ENCODE measurements at regions not wholly inside any gene's neighbourhood (a gene's known extent, or its start where the extent isn't known, plus 50 kb on each side); places are given as distances from the start of the nearest gene placed in this dataset.

DNA sequence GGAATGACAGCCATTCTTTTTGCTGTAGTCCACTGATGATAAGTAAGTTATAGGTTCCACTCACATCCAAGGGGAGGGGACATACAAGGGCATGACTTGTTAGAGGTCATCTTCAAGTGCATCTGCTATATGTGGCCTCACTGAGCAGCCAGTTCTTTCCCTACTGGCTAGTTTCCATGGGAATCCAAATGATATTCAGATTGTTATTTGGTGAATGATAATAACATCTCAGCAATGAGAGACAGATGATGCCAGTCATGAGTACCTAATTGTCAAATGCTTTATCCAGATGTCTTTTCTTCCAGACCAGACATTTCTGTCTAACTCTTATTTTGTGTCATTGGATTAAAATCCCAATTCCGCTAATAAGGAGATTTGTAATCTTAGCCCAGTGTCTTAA is 460.4 kb upstream of the BOD1L1 start:
- H3K27ac ChIP-seq, result no peak overlapping the region

DNA sequence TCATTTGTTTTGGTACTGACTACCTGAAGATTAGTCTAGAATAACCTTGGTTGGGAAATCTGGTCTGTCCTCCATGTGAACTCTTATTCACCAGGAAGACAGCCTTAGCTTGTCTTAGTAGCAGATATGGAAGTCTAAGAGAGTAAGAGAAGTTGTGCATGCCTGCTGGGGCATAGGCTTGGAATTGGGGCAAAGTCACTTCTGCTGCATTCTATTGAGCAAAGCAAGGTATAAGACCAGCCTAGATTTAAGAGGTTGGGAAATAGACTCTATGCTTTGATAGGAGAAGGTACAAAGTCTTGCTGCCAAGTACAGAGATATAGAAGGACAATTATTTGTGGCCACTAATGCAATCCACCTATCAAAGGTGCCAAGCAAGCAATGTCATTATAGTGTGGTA is 464.0 kb upstream of the BOD1L1 start:
- no peak overlapping the region for H3K4me3 Mint-ChIP-seq

More for the DNA sequence above, 460.4 kb upstream of the BOD1L1 start:
- TF ChIP-seq CTCF (IDR thresholded peaks at IDR 0.05), result no peak
- TF ChIP-seq EZH2phosphoT487 (IDR thresholded peaks at IDR 0.05), result no peak
- TF ChIP-seq EZH2 (IDR thresholded peaks at IDR 0.05), result no peak
- no peak overlapping the region for H3K9ac ChIP-seq
- H3K27ac Mint-ChIP-seq, result no peak overlapping the region
- no peaks in the 10 kb centered on the region for H3K36me3 Mint-ChIP-seq
- no peaks in the 10 kb centered on the region for H3K27me3 ChIP-seq
- H3K4me3 ChIP-seq, result no peak overlapping the region
- peaks cover 3% of the 10 kb centered on the region for H3K9me3 Mint-ChIP-seq
- no peaks in the 10 kb centered on the region for H3F3A ChIP-seq (ENCODE audit: low read depth)
- peaks cover 12% of the 10 kb centered on the region for H3K4me1 Mint-ChIP-seq
- no peaks in the 10 kb centered on the region for H3K4me1 ChIP-seq
- no peak overlapping the region for H2AFZ ChIP-seq (replicated peaks)
- no peak overlapping the region for H3K4me3 Mint-ChIP-seq
- no peaks in the 10 kb centered on the region for H3K79me2 ChIP-seq (ENCODE audit: low read depth)
- no peak for DNase-seq (ENCODE audit: low spot score)
- no peaks in the 10 kb centered on the region for H3K36me3 ChIP-seq
- no peak overlapping the region for H3K4me2 ChIP-seq
- H3K9me3 ChIP-seq (ENCODE audit: low read depth), result no peaks in the 10 kb centered on the region
- H3K27me3 Mint-ChIP-seq (ENCODE audit: insufficient read depth, low read depth), result peaks cover 15% of the 10 kb centered on the region
- H4K20me1 ChIP-seq (ENCODE audit: low read depth), result no peaks in the 10 kb centered on the region

DNA sequence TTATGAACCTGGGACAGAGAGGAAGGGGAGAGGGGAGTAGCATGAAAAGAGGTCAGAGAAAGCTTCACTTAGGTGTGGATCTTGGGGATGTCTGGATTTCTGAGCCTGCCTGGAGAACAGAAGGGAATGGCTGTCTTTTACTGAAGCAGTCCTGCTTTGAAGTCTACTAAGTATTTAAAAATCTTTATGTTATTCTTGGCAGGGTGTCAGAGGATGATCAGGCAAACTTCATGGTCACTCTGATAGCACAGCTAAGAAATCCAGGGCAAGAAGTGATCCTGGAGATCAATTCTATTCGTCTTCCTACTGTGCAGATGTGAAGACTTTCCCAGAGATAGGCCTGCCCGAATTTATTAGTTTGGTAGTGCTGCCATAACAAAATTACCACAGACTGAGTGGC is 464.4 kb upstream of the BOD1L1 start:
- peaks cover 10% of the 10 kb centered on the region for H3K27me3 Mint-ChIP-seq (ENCODE audit: insufficient read depth, low read depth)
- H3K36me3 Mint-ChIP-seq, result no peaks in the 10 kb centered on the region
- TF ChIP-seq EZH2 (IDR thresholded peaks at IDR 0.05), result no peak
- TF ChIP-seq EZH2phosphoT487 (IDR thresholded peaks at IDR 0.05), result no peak
- no peak for TF ChIP-seq CTCF (IDR thresholded peaks at IDR 0.05)
- no peaks in the 10 kb centered on the region for H3K36me3 ChIP-seq
- H3K27me3 ChIP-seq, result no peaks in the 10 kb centered on the region
- peaks cover 7% of the 10 kb centered on the region for H3K4me1 Mint-ChIP-seq
- H4K20me1 ChIP-seq (ENCODE audit: low read depth), result no peaks in the 10 kb centered on the region
- H3K27ac Mint-ChIP-seq, result no peak overlapping the region
- H3K4me2 ChIP-seq, result no peak overlapping the region
- H3K9ac ChIP-seq, result no peak overlapping the region
- no peaks in the 10 kb centered on the region for H3F3A ChIP-seq (ENCODE audit: low read depth)
- H3K4me1 ChIP-seq, result no peaks in the 10 kb centered on the region
- DNase-seq (ENCODE audit: low spot score), result no peak
- H3K4me3 ChIP-seq, result no peak overlapping the region
- H3K9me3 ChIP-seq (ENCODE audit: low read depth), result no peaks in the 10 kb centered on the region
- no peak overlapping the region for H3K27ac ChIP-seq
- H3K79me2 ChIP-seq (ENCODE audit: low read depth), result no peaks in the 10 kb centered on the region
- peaks cover 3% of the 10 kb centered on the region for H3K9me3 Mint-ChIP-seq
- H3K4me3 Mint-ChIP-seq, result no peak overlapping the region
- no peak overlapping the region for H2AFZ ChIP-seq (replicated peaks)

More for the DNA sequence above, 464.0 kb upstream of the BOD1L1 start:
- Histone ChIP-seq H3K9ac (no peak overlapping the region), H2AFZ (replicated peaks) (no peak overlapping the region), H3K4me1 (no peaks in the 10 kb centered on the region), H4K20me1 (ENCODE audit: low read depth) (no peaks in the 10 kb centered on the region), H3K4me2 (no peak overlapping the region), H3K9me3 (ENCODE audit: low read depth) (no peaks in the 10 kb centered on the region), H3K27ac (no peak overlapping the region), H3K79me2 (ENCODE audit: low read depth) (no peaks in the 10 kb centered on the region), H3K4me3 (no peak overlapping the region), H3K27me3 (no peaks in the 10 kb centered on the region), H3F3A (ENCODE audit: low read depth) (no peaks in the 10 kb centered on the region), H3K36me3 (no peaks in the 10 kb centered on the region)
- Mint-ChIP-seq H3K9me3 (peaks cover 3% of the 10 kb centered on the region), H3K27me3 (ENCODE audit: insufficient read depth, low read depth) (peaks cover 12% of the 10 kb centered on the region), H3K4me1 (peaks cover 7% of the 10 kb centered on the region), H3K36me3 (no peaks in the 10 kb centered on the region), H3K27ac (no peak overlapping the region)
- TF ChIP-seq EZH2 (IDR thresholded peaks at IDR 0.05) (no peak), CTCF (IDR thresholded peaks at IDR 0.05) (no peak), EZH2phosphoT487 (IDR thresholded peaks at IDR 0.05) (no peak)
- no peak for DNase-seq (ENCODE audit: low spot score)
